Psoas muscle (tissue), 7 donors: ENCODE measurements at regions not wholly inside any gene's neighbourhood (a gene's known extent, or its start where the extent isn't known, plus 50 kb on each side); places are given as distances from the start of the nearest gene placed in this dataset.

Source experiments
- ATAC-seq, 4 donors: fragments of 200-7000 bp; cut with Tn5 transposase; one replicate each; pipeline ENCODE4 v1.9.1; 2020; ENCODE audit warnings: moderate library complexity in 3 of 4, mild to moderate bottlenecking in 2 of 4
- DNase-seq, 2 donors: peaks; one replicate each; pipeline ENCODE4 v3.0.0-alpha.2; 2020
- H3K27ac ChIP-seq: fragments of 200-600 bp; one replicate; pipeline ENCODE4 v1.8.0; 2022
- H3K27me3 ChIP-seq, 3 donors: fragments of 200-600 bp in 1 of 3; one replicate each; pipeline versions ENCODE4 v1.6.1 to v1.8.0; 2013 to 2022; ENCODE audit warnings: low read length in 2 of 3, mild to moderate bottlenecking in 2 of 3, moderate library complexity in 1 of 3; ENCODE audit not compliant: insufficient read depth in 3 of 3
- H3K36me3 ChIP-seq, 2 donors: fragments of 200-600 bp in 1 of 2; one replicate each; pipeline versions ENCODE4 v1.6.1 to v1.8.0; 2013 to 2022; ENCODE audit warnings: low read depth in 1 of 2, mild to moderate bottlenecking in 1 of 2, moderate library complexity in 1 of 2; ENCODE audit not compliant: insufficient read depth in 1 of 2
- H3K4me1 ChIP-seq: fragments of 200-600 bp; one replicate; pipeline ENCODE4 v1.8.0; 2022
- H3K4me3 ChIP-seq: fragments of 200-600 bp; one replicate; pipeline ENCODE4 v1.8.0; 2022; ENCODE audit warnings: mild to moderate bottlenecking
- H3K9me3 ChIP-seq: fragments of 200-600 bp; one replicate; pipeline ENCODE4 v1.8.0; 2022
- WGBS, 3 donors: extraction: QIAGEN DNeasy Blood & Tissue Kit; methylation state at CpG; one replicate each; pipeline versions ENCODE4 v1.1.6 to v1.1.7; 2013; 5-methylcytosine and 5-hydroxymethylcytosine counted together
- intact Hi-C, 2 donors: fragments of 100-400 bp; cut with DNase I; formaldehyde crosslinking; loops; one replicate each; pipeline versions ENCODE4 v1.11.0 to v1.14.2; 2022
- TF ChIP-seq, protein P1 (sequence below): fragments of 200-600 bp; IDR thresholded peaks from one replicate; pipeline ENCODE4 v1.8.0; 2022; ENCODE audit warnings: antibody characterized with exemption
- donor health status: healthy with polysubstance abuse.
- donor health status: DM: no; HTN: no; CAD: no; lungs with moderate emphysema.
- donor health status: Bipolar disorder and iron deficiency.
- donor health status: healthy.
- donor health status: DM: yes; HTN: yes; CAD: no.
- donor health status: DM: no; HTN: no; CAD: no.
- donor health status: DM: yes; HTN: yes; CAD: no.

DNA sequence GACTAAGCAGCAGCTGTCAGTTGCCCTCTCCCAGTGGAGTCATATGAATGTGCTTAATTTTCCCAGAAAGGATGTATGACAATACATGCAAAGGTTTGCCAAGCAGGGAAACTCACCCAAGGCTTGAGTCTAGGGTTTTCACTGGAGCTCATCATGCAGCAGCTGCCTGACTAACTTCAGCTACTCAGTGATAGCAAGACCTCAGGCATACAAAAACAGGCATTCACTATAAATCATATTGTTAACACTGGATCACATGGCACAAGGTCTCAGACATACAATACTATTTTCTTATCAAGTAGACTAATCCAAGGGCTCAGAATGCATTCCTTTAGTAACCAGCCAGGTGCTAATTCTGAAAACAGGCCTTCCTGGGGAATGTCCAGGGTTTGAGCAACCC is 85.0 kb upstream of the STAC start:
- H3K9me3 ChIP-seq: no peaks in the 10 kb centered on the region
- intact Hi-C loops: no loop called here
- H3K36me3 ChIP-seq: no peaks in the 10 kb centered on the region
- DNase-seq (no peak), ATAC-seq (no peak)
- H3K4me3 ChIP-seq: no peak overlapping the region
- no peaks in the 10 kb centered on the region for H3K27me3 ChIP-seq
- H3K27ac ChIP-seq: no peak overlapping the region
- TF ChIP-seq, protein P1, sequence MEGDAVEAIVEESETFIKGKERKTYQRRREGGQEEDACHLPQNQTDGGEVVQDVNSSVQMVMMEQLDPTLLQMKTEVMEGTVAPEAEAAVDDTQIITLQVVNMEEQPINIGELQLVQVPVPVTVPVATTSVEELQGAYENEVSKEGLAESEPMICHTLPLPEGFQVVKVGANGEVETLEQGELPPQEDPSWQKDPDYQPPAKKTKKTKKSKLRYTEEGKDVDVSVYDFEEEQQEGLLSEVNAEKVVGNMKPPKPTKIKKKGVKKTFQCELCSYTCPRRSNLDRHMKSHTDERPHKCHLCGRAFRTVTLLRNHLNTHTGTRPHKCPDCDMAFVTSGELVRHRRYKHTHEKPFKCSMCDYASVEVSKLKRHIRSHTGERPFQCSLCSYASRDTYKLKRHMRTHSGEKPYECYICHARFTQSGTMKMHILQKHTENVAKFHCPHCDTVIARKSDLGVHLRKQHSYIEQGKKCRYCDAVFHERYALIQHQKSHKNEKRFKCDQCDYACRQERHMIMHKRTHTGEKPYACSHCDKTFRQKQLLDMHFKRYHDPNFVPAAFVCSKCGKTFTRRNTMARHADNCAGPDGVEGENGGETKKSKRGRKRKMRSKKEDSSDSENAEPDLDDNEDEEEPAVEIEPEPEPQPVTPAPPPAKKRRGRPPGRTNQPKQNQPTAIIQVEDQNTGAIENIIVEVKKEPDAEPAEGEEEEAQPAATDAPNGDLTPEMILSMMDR: no peak
- no peaks in the 10 kb centered on the region for H3K4me1 ChIP-seq

DNA sequence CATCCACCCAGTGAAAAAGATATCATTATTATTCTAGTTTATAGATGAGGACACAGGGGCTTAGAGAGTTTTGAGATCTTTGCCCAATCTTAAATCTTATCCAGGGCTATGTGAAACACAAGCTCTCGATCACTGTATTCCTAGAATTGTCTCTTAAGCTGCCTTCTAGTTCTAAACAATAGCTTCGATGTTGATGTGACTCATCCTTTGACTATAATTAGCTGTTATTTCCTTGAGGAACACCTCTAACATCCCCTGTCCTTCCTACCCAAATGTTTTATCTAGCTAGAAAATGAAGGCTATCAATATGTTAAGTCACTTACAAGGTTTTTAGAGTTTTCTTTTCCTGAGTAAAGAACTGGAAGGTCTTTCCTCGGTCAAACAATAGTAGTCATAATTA is 83.1 kb upstream of the STAC start:
- 63 to 68% (median 65%) methylated on average over 3 of the region's 3 CpGs for WGBS, 3 donors
- DNase-seq: no peak
- ATAC-seq: no peak
- no peaks in the 10 kb centered on the region for H3K27me3 ChIP-seq
- no peaks in the 10 kb centered on the region for H3K4me1 ChIP-seq
- peak overlapping the region; percentile 6 for H3K4me3 ChIP-seq
- intact Hi-C loops: no loop called here
- TF ChIP-seq, protein P1: no peak
- H3K36me3 ChIP-seq: no peaks in the 10 kb centered on the region
- H3K27ac ChIP-seq: no peak overlapping the region
- no peaks in the 10 kb centered on the region for H3K9me3 ChIP-seq

DNA sequence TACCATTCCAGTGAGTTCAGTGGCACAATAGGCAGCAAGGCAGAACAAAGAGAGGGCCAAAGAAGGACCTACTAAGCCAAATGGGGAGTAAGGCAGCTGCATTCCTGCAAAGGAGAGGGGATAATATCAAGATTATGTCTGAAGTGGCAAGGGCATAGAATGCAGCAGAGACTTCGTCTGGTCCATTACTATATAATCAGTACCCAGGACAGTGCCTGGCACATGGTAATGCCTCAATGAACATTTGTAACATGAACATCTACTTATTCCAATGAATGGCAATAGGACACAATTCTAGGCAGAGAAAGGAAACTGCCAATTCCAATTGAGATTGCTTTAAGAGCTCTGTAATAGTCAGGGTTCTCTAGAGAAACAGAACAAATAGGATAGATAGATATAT is 82.1 kb upstream of the STAC start:
- Histone ChIP-seq H3K27me3 (no peaks in the 10 kb centered on the region), H3K27ac (no peak overlapping the region), H3K4me3 (no peak overlapping the region), H3K4me1 (no peaks in the 10 kb centered on the region), H3K36me3 (no peaks in the 10 kb centered on the region), H3K9me3 (no peaks in the 10 kb centered on the region)
- intact Hi-C loops: no loop called here
- WGBS, 3 donors: 71 to 79% (median 77%) methylated on average over 1 of the region's 1 CpG
- no peak for DNase-seq
- TF ChIP-seq, protein P1: no peak
- no peak for ATAC-seq

DNA sequence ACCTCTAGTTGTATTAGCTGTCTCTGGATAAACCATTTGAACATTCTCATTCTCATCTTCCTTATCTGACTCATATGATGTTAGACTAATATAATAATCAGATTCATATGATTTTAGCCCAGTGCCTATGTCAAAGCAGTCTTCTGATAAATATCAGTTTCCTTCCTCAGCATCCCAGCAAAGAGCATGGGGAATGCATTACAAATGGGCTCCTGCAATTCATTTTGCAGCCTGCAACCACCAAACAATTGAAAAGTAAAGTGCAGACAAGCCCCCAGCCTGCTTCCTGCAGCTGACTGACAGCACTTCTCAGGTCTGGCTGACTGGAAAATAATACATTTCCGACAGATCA is 78.2 kb upstream of the STAC start:
- TF ChIP-seq, protein P1: no peak
- H3K27me3 ChIP-seq: no peaks in the 10 kb centered on the region

DNA sequence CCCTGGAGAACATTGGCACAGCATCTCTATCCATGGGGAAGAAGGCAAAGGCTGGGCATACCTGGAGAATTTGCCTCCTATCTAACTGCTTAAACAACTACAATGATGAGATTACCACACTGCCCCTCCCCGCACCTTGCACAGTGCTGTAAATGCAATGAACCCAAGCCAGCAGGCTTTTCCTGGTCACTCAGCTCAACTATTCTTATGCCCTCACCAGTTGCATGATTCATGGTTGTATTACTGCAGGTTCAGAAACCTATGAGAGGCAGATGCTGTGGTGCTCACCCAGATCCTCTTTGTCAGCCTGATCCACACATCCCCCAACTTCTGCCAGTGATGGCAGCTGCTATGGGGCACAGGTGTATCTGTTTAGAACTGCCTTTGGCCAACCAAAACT is 77.7 kb upstream of the STAC start:
- Histone ChIP-seq H3K27me3 (no peaks in the 10 kb centered on the region), H3K4me3 (no peak overlapping the region), H3K27ac (no peak overlapping the region), H3K9me3 (no peaks in the 10 kb centered on the region), H3K4me1 (no peaks in the 10 kb centered on the region), H3K36me3 (no peaks in the 10 kb centered on the region)
- no peak for ATAC-seq
- DNase-seq: no peak
- 65 to 85% (median 82%) methylated on average over 1 of the region's 1 CpG for WGBS, 3 donors
- intact Hi-C loops: no loop called here
- TF ChIP-seq, protein P1: no peak

More for the DNA sequence above, 78.2 kb upstream of the STAC start:
- Histone ChIP-seq H3K27ac (no peak overlapping the region), H3K4me3 (no peak overlapping the region), H3K36me3 (no peaks in the 10 kb centered on the region), H3K9me3 (no peaks in the 10 kb centered on the region), H3K4me1 (no peaks in the 10 kb centered on the region)
- DNase-seq (no peak), ATAC-seq (no peak)
- intact Hi-C loops: no loop called here
- 63 to 65% (median 63%) methylated on average over 1 of the region's 1 CpG for WGBS, 3 donors
